ENCODE measurements at regions not wholly inside any gene's neighbourhood (a gene's known extent, or its start where the extent isn't known, plus 50 kb on each side); places are given as distances from the start of the nearest gene placed in this dataset.
"Not testable (repeated sequence)": the region's sequence is repeated elsewhere in the genome, so short reads cannot be mapped to it uniquely, and the experiment has no call there.

DNA sequence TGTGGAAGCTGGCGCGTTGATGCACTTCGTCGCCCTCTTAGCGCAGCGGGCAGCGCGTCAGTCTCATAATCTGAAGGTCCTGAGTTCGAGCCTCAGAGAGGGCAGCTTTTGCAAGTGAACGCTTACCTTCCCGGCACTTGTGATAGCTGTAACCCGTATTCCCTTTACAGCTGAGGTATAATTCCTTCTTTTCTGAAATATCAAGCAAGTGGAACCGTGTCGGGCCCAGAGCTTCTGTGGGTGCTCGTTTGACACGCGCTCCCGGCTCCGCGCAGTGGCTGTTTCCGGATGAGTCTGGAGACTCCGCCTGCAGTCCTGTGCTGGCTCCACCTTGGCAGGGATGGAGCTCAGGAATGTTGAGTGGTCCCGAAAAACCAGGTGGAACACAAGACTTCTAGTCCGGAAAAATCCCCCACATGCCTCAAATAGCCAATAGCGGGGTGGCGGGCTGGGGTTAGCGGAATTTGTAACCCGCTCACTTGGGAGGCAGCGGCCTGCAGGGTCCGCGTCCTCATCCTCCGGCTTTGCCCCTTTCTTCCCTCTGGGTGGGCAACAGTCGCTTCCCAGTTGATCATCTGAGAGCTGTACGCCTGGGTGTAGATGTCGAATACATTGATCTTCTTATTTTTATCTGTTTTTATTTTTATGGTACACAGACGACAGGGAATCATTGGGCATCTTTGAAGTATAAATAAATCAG lies 106.8 kb upstream of the ZNF322 start:
- not testable (repeated sequence) for H3K27me3 Mint-ChIP-seq; H3K27ac Mint-ChIP-seq; H3K36me3 Mint-ChIP-seq (ENCODE audit: low read depth); H3K9me3 Mint-ChIP-seq; H3K4me3 Mint-ChIP-seq; H3K4me1 Mint-ChIP-seq (ENCODE audit: low read depth)

DNA sequence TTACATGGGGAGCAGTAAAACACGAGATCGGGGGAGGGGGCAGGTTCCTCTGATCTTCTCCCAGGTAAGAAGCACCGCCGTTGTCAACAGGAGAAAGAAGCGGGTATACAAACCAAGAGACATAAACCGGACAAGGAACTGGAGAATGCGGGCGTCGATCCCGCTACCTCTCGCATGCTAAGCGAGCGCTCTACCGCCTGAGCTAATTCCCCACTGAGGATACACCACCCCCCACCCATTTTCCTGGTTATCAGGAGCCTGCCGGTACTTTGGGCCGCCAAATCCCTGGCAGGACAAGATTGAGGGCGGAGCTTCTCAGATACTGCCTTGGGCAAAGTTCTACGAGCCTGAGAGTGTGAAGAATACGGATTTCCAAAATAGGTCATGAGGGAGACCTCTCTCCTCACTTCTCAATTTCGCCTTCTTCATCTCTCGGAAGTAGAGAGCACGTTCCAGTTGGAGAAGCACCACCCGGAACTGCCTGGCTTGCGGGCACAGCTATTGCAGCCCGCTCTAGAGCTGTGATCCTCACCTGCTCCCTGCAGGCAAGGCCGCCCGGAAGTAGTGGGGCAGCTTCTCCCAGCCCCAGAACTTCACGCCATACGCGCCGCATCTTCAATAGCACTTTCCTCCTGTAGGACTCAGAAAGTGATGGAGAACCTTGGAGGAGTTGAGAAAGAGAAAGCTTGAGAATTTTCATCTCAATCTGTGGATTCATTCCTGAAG lies 111.6 kb upstream of the ZNF322 start:
- not testable (repeated sequence) for H3K4me3 Mint-ChIP-seq; H3K4me1 Mint-ChIP-seq (ENCODE audit: low read depth); H3K9me3 Mint-ChIP-seq; H3K27me3 Mint-ChIP-seq; H3K27ac Mint-ChIP-seq; H3K36me3 Mint-ChIP-seq (ENCODE audit: low read depth)

DNA sequence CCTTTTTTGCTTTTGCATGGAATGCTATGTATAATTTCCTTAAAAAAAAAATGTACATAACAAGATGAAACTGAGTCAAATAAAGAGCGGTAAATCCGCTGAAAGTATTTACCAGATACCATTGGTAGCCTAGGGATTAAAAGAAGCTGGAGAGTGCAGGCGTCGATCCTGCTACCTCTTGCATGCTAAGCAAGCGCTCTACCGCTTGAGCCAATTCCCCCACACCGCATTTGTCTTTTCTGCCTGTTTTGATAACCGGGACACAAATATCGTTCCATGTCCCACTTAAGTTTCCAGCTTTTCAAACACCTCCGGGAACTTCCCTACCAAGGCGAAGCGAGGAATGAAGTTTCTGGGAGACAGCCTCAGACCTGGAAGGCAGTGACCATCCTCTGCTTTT lies 113.9 kb upstream of the ZNF322 start:
- not testable (repeated sequence) for H3K36me3 Mint-ChIP-seq (ENCODE audit: low read depth); H3K9me3 Mint-ChIP-seq; H3K27me3 Mint-ChIP-seq; H3K4me3 Mint-ChIP-seq; H3K4me1 Mint-ChIP-seq (ENCODE audit: low read depth); H3K27ac Mint-ChIP-seq

DNA sequence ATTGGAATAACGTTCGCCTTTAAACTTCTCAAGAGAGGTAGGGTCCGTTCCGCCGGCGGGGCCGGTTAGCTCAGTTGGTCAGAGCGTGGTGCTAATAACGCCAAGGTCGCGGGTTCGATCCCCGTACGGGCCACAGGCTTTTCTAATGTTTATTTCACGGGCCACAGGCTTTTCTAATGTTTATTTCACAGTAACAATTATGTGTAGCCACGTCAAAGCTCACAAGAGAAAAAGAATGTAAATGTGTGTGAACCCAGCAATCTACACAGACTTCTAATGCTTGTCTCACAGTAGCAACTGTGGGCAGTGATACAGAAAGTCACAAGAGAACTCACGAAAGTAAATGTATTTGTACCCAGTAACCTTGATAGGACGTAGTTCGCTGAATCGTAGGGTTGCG lies 121.0 kb upstream of the ZNF322 start:
- H3K9me3 Mint-ChIP-seq; H3K4me3 Mint-ChIP-seq; H3K27me3 Mint-ChIP-seq; H3K36me3 Mint-ChIP-seq (ENCODE audit: low read depth); H3K4me1 Mint-ChIP-seq (ENCODE audit: low read depth); H3K27ac Mint-ChIP-seq: not testable (repeated sequence)

DNA sequence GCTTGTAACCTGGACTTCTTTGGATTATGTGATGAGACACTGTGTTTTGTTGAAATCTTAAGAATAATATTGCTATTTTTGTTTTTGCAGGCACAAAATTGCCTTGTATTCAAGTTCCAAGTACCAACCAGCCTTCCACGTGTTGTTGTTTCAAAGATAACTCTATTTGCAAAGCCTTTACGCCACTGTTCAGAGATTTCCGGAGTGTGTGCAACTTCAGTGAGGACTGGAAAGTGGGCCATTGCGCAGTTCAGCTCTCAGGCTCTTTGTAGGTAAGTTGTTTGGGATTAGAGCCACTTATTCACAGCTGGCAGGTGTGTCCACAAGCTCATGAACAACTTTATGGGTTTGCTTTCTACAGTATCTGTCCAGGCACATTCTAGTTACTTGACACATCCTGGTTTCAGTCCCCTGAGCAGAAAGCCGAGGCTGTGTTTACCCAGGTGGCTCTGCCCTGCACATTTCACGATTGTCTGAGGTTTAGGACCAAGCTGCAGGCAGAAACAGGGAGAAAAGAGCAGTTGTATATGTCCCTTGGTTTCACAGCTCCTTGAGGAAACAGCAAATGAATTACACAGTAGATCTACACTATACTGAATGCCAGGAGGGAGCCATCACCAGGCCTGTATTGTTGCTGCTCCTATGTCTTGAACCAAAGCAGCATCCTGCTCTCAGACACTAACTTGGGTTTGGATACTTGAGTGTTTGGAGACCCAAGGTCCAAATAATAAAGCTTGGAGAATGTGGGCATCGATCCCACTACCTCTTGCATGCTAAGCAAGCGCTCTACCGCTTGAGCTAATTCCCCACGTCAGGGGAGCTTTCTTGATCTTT lies 136.1 kb upstream of the ZNF322 start:
- not testable (repeated sequence) for H3K27me3 Mint-ChIP-seq; H3K36me3 Mint-ChIP-seq (ENCODE audit: low read depth); H3K4me1 Mint-ChIP-seq (ENCODE audit: low read depth); H3K27ac Mint-ChIP-seq; H3K4me3 Mint-ChIP-seq; H3K9me3 Mint-ChIP-seq

DNA sequence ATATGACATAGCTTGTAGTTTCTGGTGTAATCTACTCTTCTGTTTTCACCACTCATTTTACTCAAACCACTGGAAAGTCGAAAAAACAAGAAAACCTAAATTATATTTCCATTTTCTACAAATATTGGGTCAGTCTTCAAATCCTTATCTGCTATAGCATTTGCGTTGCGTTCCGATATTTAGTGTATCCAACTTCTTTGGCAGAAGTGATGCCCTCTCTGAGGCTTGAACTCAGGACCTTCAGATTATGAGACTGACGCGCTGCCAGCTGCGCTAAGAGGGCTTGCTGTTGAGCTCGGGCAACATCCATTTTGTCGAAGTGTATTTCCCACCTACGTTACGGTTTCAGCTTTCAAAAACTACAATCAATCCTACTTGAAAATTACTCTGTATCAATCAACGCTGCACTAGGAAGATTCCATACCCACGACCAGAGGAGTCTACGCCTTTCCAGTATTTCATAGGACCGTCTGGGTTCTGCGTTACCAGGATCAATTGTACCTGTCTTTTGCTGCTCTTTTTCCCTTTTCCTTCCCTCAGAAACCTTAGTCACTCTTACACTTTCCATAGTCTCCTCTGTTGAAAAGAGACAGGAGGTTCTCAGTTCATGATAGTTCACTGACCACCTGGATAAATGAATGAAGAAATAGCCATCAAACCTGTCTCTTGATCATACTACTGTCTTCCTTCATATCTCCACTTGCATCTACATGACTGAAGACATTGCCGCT lies 140.5 kb upstream of the ZNF322 start:
- H3K4me1 Mint-ChIP-seq (ENCODE audit: low read depth); H3K9me3 Mint-ChIP-seq; H3K27me3 Mint-ChIP-seq; H3K4me3 Mint-ChIP-seq; H3K36me3 Mint-ChIP-seq (ENCODE audit: low read depth); H3K27ac Mint-ChIP-seq: not testable (repeated sequence)

DNA sequence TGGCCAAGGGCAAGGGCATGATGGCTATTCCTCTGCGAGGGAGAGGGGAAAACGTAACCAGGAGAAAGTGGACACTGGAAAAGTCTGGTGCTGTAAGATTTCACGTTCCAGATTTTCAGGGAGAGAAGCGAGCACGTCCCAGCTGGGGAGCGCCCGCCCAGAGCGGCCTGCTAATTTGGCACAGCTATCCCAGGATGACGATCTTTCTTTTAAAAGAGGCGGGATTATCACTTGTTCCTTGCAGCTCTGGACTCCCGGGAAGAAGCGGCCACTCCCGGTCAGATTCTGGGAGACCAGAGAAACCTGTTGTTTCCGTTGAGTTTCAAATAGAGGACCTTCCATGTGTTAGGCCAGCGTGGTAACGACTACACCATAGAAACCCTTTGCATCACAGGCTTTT lies 144.2 kb upstream of the ZNF322 start:
- not testable (repeated sequence) for H3K4me1 Mint-ChIP-seq (ENCODE audit: low read depth); H3K27me3 Mint-ChIP-seq; H3K27ac Mint-ChIP-seq; H3K4me3 Mint-ChIP-seq; H3K9me3 Mint-ChIP-seq; H3K36me3 Mint-ChIP-seq (ENCODE audit: low read depth)

DNA sequence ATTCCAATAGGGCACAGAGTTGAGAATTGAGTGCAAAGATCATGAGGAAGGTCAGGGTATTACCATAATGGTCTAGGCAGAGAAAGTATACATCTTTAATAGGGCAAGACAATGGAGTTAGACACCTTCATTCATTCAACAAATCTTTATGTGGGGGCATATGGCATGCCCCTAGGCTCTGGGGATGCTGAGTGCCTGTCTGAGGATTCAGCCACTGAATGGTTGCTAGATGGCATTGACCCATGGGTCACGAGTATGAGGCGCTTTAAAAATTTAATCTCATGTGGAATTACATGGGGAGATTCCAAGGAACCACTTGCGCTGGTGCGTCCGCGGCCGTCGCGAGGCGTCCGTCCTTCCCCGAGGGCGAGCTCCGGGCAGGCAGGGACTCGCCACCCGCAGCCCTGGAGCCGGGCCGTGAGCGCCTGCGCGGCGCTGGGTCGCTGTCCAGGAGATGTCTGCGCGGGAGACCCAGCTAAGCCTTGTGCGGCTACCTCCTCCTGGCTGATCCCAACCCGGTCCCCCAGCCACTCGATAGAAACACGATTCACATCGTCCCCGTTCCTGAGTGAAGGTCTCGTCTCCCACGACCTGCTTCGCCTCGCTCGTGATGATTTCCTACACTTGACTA lies 152.1 kb upstream of the ZNF322 start:
- H3K27ac Mint-ChIP-seq; H3K9me3 Mint-ChIP-seq; H3K4me3 Mint-ChIP-seq; H3K36me3 Mint-ChIP-seq (ENCODE audit: low read depth); H3K4me1 Mint-ChIP-seq (ENCODE audit: low read depth); H3K27me3 Mint-ChIP-seq: not testable (repeated sequence)

DNA sequence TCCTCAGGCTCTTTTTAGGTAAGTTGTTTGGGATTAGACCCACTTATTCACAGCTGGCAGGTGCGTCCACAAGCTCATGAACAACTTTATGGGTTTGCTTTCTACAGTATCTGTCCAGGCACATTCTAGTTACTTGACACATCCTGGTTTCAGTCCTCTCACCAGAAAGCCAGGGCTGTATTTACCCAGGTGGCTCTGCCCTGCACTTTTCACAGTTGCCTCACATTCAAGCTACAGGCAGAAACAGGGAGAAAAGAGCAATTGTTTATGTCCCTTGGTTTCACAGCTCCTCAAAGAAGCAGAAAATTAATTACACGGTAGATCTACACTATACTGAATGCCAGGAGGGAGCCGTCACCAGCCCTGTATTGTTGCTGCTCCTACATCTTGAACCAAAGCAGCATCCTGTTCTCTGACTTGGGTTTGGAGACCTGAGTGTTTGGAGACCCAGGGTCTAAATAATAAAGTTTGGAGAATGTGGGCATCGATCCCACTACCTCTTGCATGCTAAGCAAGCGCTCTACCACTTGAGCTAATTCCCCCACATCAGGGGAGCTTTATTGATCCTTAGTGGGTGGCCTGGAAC lies 159.2 kb upstream of the ZNF322 start:
- H3K9me3 Mint-ChIP-seq: not testable (repeated sequence)

DNA sequence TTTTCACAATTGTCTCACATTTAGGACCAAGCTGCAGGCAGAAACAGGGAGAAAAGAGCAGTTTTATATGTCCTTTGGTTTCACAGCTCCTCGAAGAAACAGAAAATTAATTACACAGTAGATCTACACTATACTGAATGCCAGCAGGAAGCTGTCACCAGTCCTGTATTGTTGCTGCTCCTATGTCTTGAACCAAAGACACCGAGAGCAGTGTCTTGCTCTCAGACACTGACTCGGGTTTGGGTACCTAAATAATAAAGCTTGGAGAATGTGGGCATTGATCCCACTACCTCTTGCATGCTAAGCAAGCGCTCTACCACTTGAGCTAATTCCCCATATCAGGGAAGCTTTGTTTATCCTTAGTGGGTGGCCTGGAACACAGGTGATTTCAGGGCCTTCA lies 168.4 kb upstream of the ZNF322 start:
- H3K36me3 Mint-ChIP-seq (ENCODE audit: low read depth); H3K4me1 Mint-ChIP-seq (ENCODE audit: low read depth); H3K27ac Mint-ChIP-seq; H3K9me3 Mint-ChIP-seq; H3K4me3 Mint-ChIP-seq; H3K27me3 Mint-ChIP-seq: not testable (repeated sequence)

More for the DNA sequence above, 159.2 kb upstream of the ZNF322 start:
- H3K4me3 Mint-ChIP-seq; H3K27ac Mint-ChIP-seq; H3K36me3 Mint-ChIP-seq (ENCODE audit: low read depth); H3K27me3 Mint-ChIP-seq; H3K4me1 Mint-ChIP-seq (ENCODE audit: low read depth): not testable (repeated sequence)

DNA sequence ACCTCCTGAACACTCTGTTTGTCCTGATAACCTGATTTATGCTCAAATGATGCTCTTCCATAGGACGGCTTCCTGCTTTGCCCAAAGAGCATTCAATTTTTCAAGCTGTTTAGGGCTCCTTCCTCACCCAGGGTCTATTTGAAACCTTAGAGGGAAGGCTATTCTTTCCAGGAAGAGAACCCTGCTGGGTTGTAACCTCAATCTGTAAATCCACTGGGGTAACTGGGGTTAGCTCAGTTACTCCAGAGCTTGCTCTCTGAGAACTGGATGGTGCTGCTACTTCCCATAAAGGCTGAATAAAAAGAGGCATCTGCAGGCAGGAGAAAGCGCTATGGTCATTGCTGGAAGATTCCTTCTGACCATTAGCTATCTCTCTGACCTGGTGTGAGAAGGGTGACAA lies 169.9 kb upstream of the ZNF322 start:
- not testable (repeated sequence) for H3K27ac Mint-ChIP-seq; H3K36me3 Mint-ChIP-seq (ENCODE audit: low read depth)

DNA sequence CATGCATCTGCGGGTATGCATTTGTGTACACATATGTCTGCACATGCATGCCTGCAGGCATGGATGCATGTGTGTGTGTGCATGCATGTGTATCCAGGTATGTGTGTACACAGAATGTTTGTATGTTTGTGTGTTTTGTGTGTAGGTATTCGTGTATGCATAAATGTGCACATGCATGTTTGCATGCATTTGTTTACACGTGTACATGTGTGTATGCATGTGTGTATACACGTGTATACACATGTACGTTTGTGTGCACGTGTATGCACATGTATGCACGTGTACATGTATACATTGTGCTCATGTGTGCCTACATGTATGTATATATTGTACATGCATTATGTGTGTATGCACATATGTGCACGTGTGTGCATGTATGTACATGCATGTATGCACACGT lies 171.4 kb upstream of the ZNF322 start:
- H3K27me3 Mint-ChIP-seq; H3K9me3 Mint-ChIP-seq; H3K27ac Mint-ChIP-seq; H3K36me3 Mint-ChIP-seq (ENCODE audit: low read depth); H3K4me3 Mint-ChIP-seq; H3K4me1 Mint-ChIP-seq (ENCODE audit: low read depth): not testable (repeated sequence)

More for the DNA sequence above, 169.9 kb upstream of the ZNF322 start:
- not testable (repeated sequence) for H3K27me3 Mint-ChIP-seq; H3K9me3 Mint-ChIP-seq; H3K4me3 Mint-ChIP-seq; H3K4me1 Mint-ChIP-seq (ENCODE audit: low read depth)

DNA sequence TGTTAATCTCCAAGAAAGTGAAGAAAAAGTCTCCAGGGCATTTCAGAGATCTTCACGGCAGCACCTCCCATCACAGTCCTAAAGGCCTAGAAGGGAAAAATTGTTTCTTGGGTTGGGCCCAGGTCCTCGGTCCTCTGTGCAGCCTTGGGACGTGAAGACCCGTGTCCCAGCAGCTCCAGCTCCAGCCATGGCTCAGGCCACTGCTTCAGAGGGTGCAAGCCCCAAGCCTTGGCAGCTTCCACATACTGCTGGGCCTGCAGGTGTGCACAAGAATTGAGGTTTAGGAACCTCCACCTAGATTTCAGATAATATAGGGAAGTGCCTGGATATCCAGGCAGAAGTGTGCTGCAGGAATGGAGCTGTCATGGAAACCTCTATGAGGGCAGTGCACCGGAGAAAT lies 176.2 kb upstream of the ZNF322 start:
- H3K36me3 Mint-ChIP-seq (ENCODE audit: low read depth); H3K9me3 Mint-ChIP-seq; H3K4me1 Mint-ChIP-seq (ENCODE audit: low read depth); H3K4me3 Mint-ChIP-seq; H3K27ac Mint-ChIP-seq; H3K27me3 Mint-ChIP-seq: not testable (repeated sequence)

DNA sequence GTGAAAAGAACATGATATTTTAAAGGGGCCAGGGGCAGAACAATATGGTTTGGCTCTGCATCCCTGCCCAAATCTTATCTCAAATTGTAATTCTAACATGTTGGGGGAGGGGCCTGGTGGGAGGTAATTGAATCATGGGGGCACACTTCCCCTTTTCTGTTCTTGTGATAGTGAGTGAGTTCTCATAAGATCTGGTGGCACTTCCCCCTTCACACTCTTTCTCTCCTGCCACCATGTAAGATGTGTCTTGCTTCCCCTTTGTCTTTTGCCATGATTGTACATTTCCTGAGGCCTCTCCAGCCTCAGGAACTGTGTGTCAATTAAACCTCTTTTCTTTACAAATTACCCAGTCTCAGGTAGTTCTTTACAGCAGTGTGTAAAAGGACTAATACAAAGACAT lies 177.1 kb upstream of the ZNF322 start:
- H3K27me3 Mint-ChIP-seq; H3K36me3 Mint-ChIP-seq (ENCODE audit: low read depth); H3K4me3 Mint-ChIP-seq; H3K27ac Mint-ChIP-seq; H3K4me1 Mint-ChIP-seq (ENCODE audit: low read depth); H3K9me3 Mint-ChIP-seq: not testable (repeated sequence)

DNA sequence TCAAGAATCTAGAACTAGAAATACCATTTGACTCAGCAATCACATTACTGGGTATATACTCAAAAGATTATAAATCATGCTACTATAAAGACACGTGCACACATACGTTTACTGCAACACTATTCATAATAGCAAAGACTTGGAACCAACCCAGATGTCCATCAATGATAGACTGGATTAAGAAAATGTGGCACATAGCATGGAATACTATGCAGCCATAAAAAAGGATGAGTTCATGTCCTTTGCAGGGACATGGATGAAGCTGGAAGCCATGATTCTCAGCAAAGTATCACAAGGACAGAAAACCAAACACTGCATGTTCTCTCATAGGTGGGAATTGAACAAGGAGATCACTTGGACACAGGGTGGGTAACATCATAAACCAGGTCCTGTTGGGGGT lies 185.3 kb upstream of the ZNF322 start:
- not testable (repeated sequence) for H3K27me3 Mint-ChIP-seq; H3K4me1 Mint-ChIP-seq (ENCODE audit: low read depth); H3K4me3 Mint-ChIP-seq; H3K36me3 Mint-ChIP-seq (ENCODE audit: low read depth); H3K9me3 Mint-ChIP-seq; H3K27ac Mint-ChIP-seq

Data from stimulated activated naive CD8-positive, alpha-beta T cell treated with anti-CD3 and anti-CD28 coated beads, Interleukin-15, Interleukin-2, amounts not matched to agents 100 ng/mL and 50 ng/mL, for 24 hours (primary cell).